ENCODE measurements at regions not wholly inside any gene's neighbourhood (a gene's known extent, or its start where the extent isn't known, plus 50 kb on each side); places are given as distances from the start of the nearest gene placed in this dataset.

DNA sequence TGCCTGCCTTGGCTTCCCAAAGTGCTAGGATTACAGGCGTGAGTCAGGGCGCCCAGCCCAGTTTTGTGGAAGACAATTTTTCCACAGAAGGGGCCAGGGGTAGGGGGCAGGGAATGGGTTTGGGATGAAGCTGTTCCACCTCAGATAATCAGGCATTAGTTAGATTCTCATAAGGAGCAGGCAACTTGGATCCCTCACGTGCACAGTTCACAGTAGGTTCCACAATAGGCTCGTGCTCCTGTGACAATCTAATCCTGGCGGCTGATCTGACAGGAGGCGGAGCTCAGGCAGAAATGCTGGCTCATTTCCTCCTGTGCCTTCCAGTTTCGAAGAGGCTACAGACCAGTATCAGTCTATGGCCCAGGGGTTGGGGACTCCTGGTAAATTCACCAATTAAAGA is 491.6 kb upstream of the AADAT start:
- no peak overlapping the region for H3K27ac ChIP-seq
- ATAC-seq (no peak), DNase-seq (no peak)
- TF ChIP-seq, protein P1, sequence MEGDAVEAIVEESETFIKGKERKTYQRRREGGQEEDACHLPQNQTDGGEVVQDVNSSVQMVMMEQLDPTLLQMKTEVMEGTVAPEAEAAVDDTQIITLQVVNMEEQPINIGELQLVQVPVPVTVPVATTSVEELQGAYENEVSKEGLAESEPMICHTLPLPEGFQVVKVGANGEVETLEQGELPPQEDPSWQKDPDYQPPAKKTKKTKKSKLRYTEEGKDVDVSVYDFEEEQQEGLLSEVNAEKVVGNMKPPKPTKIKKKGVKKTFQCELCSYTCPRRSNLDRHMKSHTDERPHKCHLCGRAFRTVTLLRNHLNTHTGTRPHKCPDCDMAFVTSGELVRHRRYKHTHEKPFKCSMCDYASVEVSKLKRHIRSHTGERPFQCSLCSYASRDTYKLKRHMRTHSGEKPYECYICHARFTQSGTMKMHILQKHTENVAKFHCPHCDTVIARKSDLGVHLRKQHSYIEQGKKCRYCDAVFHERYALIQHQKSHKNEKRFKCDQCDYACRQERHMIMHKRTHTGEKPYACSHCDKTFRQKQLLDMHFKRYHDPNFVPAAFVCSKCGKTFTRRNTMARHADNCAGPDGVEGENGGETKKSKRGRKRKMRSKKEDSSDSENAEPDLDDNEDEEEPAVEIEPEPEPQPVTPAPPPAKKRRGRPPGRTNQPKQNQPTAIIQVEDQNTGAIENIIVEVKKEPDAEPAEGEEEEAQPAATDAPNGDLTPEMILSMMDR (IDR thresholded peaks at IDR 0.05), result no peak
- no peaks in the 10 kb centered on the region for H3K9me3 ChIP-seq
- H3K4me1 ChIP-seq, result no peaks in the 10 kb centered on the region
- intact Hi-C loops (cut with DNase I), result no loop called here
- H3K4me3 ChIP-seq, result no peak overlapping the region
- H3K27me3 ChIP-seq, result no peaks in the 10 kb centered on the region
- no peaks in the 10 kb centered on the region for H3K36me3 ChIP-seq

DNA sequence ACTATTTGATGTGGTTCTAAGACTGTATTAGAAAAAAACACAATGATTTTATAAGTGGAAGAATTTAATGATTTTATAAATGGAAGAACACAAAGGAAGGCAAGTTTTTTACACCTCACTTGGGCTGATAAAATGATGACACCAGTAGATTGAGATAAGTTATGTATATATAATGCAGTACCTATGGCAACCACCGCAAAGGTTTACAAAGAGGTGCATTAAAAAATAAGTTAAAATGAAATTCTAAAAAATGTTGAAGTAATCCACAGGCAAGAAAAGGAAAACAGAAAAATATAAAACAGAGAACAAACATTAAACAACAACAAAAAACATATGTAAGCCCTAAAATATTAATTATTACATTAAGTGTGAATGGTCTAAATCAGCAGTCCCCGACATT is 490.9 kb upstream of the AADAT start:
- no peak for ATAC-seq
- no peak for DNase-seq
- Histone ChIP-seq H3K4me1 (no peaks in the 10 kb centered on the region), H3K27ac (no peak overlapping the region), H3K27me3 (no peaks in the 10 kb centered on the region), H3K4me3 (no peak overlapping the region), H3K9me3 (no peaks in the 10 kb centered on the region), H3K36me3 (no peaks in the 10 kb centered on the region)
- TF ChIP-seq, protein P1 (IDR thresholded peaks at IDR 0.05), result no peak
- intact Hi-C loops (cut with DNase I), result no loop called here

DNA sequence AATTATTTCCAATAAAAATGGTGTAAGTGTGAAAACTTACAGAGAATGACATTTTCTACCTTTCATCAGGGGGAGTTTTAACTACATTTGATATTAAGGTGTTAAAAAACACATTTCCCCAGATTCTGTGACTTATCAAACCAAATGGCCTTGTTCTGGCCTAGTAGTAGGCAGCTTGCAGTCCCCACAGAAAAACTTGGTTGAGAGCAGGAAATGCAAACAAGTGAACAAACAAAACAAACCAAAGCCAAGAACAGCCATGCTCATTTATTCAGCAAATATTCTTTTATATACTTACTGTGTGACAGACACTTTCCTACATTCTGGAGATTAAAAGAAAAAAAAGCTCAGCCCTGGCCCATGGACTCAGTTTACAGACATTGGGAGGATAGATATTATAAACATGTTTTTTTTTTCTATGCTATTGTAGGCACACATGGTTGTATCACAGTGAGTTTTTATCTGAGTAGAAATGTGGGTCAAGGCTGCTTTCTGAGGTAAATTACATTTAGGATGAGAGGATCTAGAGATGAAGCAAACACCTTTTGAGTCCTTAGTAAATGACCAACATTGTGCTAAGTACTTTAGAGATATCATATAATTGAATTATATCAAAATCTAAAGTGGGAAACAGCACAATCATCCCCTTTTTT is 449.2 kb upstream of the AADAT start:
- no peaks in the 10 kb centered on the region for H3K27me3 ChIP-seq
- intact Hi-C loops (cut with DNase I), result no loop called here
- H3K9me3 ChIP-seq, result no peaks in the 10 kb centered on the region
- no peak overlapping the region for H3K4me3 ChIP-seq
- no peaks in the 10 kb centered on the region for H3K36me3 ChIP-seq
- TF ChIP-seq, protein P1 (IDR thresholded peaks at IDR 0.05), result no peak
- no peak overlapping the region for H3K27ac ChIP-seq
- DNase-seq, result no peak
- H3K4me1 ChIP-seq, result no peaks in the 10 kb centered on the region
- ATAC-seq, result no peak

DNA sequence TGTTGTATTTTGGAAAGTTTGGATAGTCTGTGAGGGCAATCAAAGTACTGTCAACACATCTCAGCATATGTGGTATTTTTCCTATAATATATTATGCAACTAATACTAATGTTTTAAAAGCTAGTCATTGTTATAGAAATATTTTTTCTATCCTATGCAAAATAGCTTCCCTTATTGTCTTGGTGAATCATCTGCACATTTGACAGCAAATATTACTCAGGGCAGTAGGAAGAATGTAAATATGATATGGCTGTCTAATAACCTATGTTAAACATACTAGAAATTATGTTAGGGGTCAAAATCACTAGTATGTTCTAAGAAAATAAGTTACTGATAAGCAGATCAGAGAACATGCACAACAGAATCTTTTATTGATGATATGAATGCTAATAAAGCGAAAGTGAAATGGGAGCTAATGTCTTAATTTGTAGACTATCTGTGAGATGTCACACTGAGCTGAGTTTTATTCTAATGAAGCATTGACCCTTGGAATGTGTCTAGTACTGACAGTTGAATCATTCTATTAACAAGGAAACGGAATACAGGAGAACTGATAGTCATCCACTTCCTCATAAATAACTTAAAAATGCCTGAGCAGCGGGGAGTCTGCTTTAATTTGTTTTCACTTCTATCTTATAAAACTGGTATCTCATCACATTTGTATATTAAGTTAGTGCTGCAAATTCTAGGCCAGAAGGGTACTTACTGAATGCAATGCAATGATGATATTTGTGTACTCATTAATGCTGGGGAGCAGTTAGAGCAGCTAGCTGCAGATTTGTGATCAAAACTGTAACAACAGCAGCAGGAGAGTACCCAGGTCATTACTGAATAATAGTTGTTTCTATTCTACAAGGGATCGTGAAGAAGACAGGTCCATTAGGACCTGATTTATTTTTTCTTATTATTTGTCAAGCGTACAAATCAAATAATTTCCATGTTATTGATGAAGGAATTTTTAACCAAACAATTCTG is 440.3 kb upstream of the AADAT start:
- ATAC-seq, result no peak
- Histone ChIP-seq H3K36me3 (no peaks in the 10 kb centered on the region), H3K4me3 (no peak overlapping the region), H3K4me1 (no peaks in the 10 kb centered on the region), H3K27ac (no peak overlapping the region), H3K9me3 (no peaks in the 10 kb centered on the region), H3K27me3 (no peaks in the 10 kb centered on the region)
- TF ChIP-seq, protein P1 (IDR thresholded peaks at IDR 0.05), result no peak
- intact Hi-C loops (cut with DNase I), result no loop called here
- no peak for DNase-seq

DNA sequence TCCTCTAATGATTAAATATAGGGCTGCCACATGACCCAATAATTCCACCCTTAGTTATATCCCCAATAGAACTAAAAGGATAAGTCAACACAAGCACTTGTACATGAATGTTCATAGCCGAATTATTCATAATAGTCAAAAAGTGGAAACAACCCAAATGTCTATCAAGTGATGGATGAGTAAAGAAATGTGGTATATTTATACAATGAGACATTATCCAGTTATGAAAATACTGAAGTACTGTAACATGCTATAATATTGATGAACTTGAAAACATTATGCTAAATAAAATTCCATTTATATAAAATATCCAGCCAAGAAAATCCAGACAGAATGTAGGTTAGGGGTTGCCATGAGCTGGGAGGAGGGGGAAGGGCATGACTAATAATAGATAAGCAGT is 436.7 kb upstream of the AADAT start:
- Histone ChIP-seq H3K4me1 (no peaks in the 10 kb centered on the region), H3K36me3 (no peaks in the 10 kb centered on the region), H3K4me3 (no peak overlapping the region), H3K27ac (no peak overlapping the region), H3K27me3 (no peaks in the 10 kb centered on the region), H3K9me3 (no peaks in the 10 kb centered on the region)
- intact Hi-C loops (cut with DNase I), result no loop called here
- TF ChIP-seq, protein P1 (IDR thresholded peaks at IDR 0.05), result no peak
- ATAC-seq, result no peak
- no peak for DNase-seq
